ENCODE measurements at regions not wholly inside any gene's neighbourhood (a gene's known extent, or its start where the extent isn't known, plus 50 kb on each side); places are given as distances from the start of the nearest gene placed in this dataset.

DNA sequence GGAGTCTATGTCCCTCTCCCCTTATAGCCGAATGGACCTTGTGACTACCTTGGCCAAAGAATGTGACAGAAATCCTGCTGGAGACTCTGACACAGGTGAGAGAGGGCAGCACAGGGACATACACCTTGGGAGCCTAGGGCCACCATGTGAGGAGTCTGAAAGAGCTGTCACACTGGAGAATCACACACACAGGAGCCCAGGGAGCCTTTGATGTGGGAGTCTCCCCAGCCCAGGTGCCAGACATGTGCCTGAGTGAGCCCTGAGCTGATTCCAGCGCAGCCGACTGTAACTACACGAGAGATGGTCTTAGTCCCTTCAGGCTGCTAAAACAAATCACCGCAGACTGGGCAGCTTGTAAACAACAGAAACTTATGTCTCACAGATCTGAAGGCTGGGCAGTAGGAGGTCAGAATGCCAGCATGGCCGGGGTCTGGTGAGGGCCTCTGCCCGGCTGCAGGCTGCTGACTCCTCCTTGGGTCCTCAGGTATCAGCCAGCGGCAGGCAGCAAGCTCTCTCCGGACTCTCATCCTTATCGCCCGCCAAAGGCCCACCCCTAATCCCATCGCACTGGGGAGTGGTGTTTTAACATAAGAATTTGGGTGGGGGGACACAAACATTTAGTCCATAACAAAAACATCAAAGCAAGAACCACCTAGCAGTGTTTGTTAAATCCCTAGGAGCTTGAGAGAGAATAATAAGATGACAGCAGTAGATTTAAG is 63.8 kb upstream of the GPR45 start (continued):
- TF ChIP-seq, protein P1, sequence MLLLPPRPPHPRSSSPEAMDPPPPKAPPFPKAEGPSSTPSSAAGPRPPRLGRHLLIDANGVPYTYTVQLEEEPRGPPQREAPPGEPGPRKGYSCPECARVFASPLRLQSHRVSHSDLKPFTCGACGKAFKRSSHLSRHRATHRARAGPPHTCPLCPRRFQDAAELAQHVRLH (tag by site-specific recombination; IDR thresholded peaks at IDR 0.05): no peak
- no peak for TF ChIP-seq ZNF501 (tag by site-specific recombination; IDR thresholded peaks at IDR 0.05)

DNA sequence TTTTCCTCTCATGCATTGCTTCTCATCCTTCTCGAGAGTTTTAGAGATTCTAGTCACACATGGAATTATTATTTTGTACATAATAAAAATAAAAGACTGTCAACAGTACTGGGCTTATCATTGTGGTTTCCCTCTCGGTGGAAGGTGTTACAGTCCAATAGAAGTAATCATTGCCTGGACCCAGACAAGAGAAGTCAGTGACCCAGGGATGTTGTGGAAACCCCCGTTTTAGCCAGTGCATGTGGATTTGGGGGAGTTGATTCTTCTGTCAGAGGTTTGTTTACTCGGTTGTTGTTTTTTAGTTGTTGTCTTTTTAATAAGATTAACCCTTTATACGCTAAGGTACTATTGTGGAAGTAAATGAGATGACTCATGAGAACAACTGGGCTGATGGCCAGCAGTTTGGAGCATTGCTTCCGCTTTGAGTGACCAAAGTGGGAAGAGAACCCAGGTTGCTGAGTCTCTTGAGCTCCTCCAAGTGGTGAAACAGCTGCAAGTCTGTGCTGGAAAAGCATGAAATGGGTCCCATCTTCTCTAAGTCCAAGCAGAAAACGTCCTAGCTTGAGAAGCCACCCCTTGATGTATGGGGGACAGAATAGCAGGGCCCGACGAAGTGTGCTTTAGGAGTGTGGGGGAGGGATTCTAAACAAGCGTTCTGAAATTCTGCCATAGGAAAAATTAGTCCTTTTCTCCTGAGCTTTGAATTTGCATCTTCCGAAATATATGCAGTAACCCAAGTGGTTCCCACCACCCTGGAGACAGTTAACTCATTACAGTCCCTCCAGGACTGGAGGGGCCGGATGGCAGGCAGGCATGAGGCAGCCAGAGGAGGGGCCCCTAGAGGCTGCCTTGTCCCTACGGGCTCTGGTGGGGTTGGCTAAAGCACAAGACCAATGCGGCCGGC is 61.8 kb upstream of the GPR45 start:
- TF ChIP-seq ZNF202 (tag by site-specific recombination; IDR thresholded peaks at IDR 0.05; ENCODE audit: borderline replicate concordance) (no peak), ZNF654 (tag by site-specific recombination; IDR thresholded peaks at IDR 0.05; ENCODE audit: low read depth) (peak; percentile 47), ZNF629 (tag by site-specific recombination; IDR thresholded peaks at IDR 0.05) (0 out of 2 replicates have a peak, but pooled peaks have one; percentile 18), ZNF670 (tag by site-specific recombination; IDR thresholded peaks at IDR 0.05; ENCODE audit: low read depth) (no peak), ZEB2 (tag by site-specific recombination; IDR thresholded peaks at IDR 0.05) (peak; percentile 54; the same call in 1 of the 2 replicates), BCL11B (tag by site-specific recombination; IDR thresholded peaks at IDR 0.05; ENCODE audit: low read depth) (no peak), ZNF677 (tag by site-specific recombination; IDR thresholded peaks at IDR 0.05) (peak; percentile 98)
- TF ChIP-seq, protein P2, sequence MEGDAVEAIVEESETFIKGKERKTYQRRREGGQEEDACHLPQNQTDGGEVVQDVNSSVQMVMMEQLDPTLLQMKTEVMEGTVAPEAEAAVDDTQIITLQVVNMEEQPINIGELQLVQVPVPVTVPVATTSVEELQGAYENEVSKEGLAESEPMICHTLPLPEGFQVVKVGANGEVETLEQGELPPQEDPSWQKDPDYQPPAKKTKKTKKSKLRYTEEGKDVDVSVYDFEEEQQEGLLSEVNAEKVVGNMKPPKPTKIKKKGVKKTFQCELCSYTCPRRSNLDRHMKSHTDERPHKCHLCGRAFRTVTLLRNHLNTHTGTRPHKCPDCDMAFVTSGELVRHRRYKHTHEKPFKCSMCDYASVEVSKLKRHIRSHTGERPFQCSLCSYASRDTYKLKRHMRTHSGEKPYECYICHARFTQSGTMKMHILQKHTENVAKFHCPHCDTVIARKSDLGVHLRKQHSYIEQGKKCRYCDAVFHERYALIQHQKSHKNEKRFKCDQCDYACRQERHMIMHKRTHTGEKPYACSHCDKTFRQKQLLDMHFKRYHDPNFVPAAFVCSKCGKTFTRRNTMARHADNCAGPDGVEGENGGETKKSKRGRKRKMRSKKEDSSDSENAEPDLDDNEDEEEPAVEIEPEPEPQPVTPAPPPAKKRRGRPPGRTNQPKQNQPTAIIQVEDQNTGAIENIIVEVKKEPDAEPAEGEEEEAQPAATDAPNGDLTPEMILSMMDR (tag by site-specific recombination; IDR thresholded peaks at IDR 0.05): peak; percentile 69
- ChIA-PET CTCF (interaction anchor here (0.7 to 3.1 kb wide), 16 partner anchors 9 to 283 kb away, joined by 3 to 42 read pairs (median 4); no protein-coding TSS in a partner anchor), POLR2A (no interaction called here)
- Histone ChIP-seq H3K4me3 (ENCODE audit: low read depth, low read length) (no peak overlapping the region), H3K4me1 (ENCODE audit: control insufficient read depth, insufficient read depth, low read length) (no peaks in the 10 kb centered on the region), H3K27ac (ENCODE audit: extremely low read depth, low read depth, low read length) (no peak overlapping the region), H3K36me3 (ENCODE audit: control insufficient read depth in 2 of 2, insufficient read depth in 1 of 2, low read length in 2 of 2) (no peaks in the 10 kb centered on the region), H3K9me3 (ENCODE audit: control insufficient read depth, insufficient read depth, low read depth, low read length) (no peaks in the 10 kb centered on the region)

DNA sequence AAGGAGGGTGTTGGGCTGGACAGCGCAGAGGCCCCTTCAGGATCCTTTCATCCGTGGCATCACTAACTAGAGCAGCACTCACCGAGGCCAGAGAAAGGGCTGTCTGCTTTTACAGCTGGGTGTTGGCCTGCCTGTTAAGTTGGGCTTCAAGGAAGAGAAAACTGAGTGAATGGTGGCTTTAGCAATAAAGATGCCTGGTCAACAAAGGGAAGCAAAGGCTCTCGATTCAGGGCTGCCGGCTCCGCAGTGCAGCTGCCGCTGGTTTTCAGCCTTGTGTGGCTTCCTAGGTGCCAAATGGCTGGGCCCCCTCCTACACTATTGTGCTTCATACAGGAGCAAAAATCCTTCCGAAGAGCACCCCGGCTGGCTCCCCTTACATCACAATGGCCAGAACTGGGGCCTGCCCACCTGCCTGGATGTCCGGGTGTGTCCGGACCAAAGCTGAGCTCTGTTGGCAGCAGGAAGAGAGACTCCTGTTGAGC is 61.0 kb upstream of the GPR45 start:
- Histone ChIP-seq H3K9me3 (ENCODE audit: control insufficient read depth, insufficient read depth, low read depth, low read length) (no peaks in the 10 kb centered on the region), H3K4me3 (ENCODE audit: low read depth, low read length) (no peak overlapping the region), H3K27ac (ENCODE audit: extremely low read depth, low read depth, low read length) (no peak overlapping the region), H3K4me1 (ENCODE audit: control insufficient read depth, insufficient read depth, low read length) (no peaks in the 10 kb centered on the region), H3K36me3 (ENCODE audit: control insufficient read depth in 2 of 2, insufficient read depth in 1 of 2, low read length in 2 of 2) (no peaks in the 10 kb centered on the region)
- TF ChIP-seq WT1 (tag by site-specific recombination; IDR thresholded peaks at IDR 0.05) (no peak), ZNF626 (tag by site-specific recombination; IDR thresholded peaks at IDR 0.05) (no peak), ZNF785 (tag by site-specific recombination; IDR thresholded peaks at IDR 0.05) (no peak), MEIS1 (CRISPR knock-in tag; IDR thresholded peaks at IDR 0.05; ENCODE audit: borderline replicate concordance) (no peak), KLF1 (tag by site-specific recombination; IDR thresholded peaks at IDR 0.05) (no peak), ZBTB48 (tag by site-specific recombination; IDR thresholded peaks at IDR 0.05) (no peak)
- TF ChIP-seq, protein P3, sequence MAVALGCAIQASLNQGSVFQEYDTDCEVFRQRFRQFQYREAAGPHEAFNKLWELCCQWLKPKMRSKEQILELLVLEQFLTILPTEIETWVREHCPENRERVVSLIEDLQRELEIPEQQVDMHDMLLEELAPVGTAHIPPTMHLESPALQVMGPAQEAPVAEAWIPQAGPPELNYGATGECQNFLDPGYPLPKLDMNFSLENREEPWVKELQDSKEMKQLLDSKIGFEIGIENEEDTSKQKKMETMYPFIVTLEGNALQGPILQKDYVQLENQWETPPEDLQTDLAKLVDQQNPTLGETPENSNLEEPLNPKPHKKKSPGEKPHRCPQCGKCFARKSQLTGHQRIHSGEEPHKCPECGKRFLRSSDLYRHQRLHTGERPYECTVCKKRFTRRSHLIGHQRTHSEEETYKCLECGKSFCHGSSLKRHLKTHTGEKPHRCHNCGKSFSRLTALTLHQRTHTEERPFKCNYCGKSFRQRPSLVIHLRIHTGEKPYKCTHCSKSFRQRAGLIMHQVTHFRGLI (tag by site-specific recombination; IDR thresholded peaks at IDR 0.05): 0 out of 2 replicates have a peak, but pooled peaks have one; percentile 15
- TF ChIP-seq, protein P4, sequence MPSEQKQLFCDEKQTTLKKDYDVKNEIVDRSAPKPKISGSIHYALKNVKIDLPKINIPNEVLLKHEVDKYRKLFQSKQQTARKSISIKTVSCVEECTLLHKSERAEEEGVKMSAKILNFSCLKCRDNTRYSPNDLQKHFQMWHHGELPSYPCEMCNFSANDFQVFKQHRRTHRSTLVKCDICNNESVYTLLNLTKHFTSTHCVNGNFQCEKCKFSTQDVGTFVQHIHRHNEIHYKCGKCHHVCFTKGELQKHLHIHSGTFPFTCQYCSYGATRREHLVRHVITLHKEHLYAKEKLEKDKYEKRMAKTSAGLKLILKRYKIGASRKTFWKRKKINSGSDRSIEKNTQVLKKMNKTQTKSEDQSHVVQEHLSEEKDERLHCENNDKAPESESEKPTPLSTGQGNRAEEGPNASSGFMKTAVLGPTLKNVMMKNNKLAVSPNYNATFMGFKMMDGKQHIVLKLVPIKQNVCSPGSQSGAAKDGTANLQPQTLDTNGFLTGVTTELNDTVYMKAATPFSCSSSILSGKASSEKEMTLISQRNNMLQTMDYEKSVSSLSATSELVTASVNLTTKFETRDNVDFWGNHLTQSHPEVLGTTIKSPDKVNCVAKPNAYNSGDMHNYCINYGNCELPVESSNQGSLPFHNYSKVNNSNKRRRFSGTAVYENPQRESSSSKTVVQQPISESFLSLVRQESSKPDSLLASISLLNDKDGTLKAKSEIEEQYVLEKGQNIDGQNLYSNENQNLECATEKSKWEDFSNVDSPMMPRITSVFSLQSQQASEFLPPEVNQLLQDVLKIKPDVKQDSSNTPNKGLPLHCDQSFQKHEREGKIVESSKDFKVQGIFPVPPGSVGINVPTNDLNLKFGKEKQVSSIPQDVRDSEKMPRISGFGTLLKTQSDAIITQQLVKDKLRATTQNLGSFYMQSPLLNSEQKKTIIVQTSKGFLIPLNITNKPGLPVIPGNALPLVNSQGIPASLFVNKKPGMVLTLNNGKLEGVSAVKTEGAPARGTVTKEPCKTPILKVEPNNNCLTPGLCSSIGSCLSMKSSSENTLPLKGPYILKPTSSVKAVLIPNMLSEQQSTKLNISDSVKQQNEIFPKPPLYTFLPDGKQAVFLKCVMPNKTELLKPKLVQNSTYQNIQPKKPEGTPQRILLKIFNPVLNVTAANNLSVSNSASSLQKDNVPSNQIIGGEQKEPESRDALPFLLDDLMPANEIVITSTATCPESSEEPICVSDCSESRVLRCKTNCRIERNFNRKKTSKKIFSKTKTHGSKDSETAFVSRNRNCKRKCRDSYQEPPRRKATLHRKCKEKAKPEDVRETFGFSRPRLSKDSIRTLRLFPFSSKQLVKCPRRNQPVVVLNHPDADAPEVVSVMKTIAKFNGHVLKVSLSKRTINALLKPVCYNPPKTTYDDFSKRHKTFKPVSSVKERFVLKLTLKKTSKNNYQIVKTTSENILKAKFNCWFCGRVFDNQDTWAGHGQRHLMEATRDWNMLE (tag by site-specific recombination; conservative IDR thresholded peaks at IDR 0.05; ENCODE audit: low read depth): no peak
- ChIA-PET POLR2A (no interaction called here), CTCF (interaction anchor here (0.7 to 3.1 kb wide), 12 partner anchors 12 to 114 kb away, joined by 3 to 42 read pairs (median 3); no protein-coding TSS in a partner anchor)

Measured in HEK293 (cell line).